ENCODE measurements at regions not wholly inside any gene's neighbourhood (a gene's known extent, or its start where the extent isn't known, plus 50 kb on each side); places are given as distances from the start of the nearest gene placed in this dataset.

GRCh38 chr14:101480022-101480746 is 81.1 kb upstream of the DIO3 start:
- DNase-seq (ENCODE audit: low spot score): no peak

GRCh38 chr14:101480747-101481530 is 80.4 kb upstream of the DIO3 start:
- no peak for DNase-seq (ENCODE audit: low spot score)
- TF ChIP-seq CTCF (IDR thresholded peaks at IDR 0.05; ENCODE audit: extremely low read depth, missing control alignments): no peak

More at GRCh38 chr14:101480022-101480746, 81.1 kb upstream of the DIO3 start:
- TF ChIP-seq CTCF (IDR thresholded peaks at IDR 0.05; ENCODE audit: extremely low read depth, missing control alignments): no peak

- no peak for DNase-seq (ENCODE audit: low spot score)
- TF ChIP-seq CTCF (IDR thresholded peaks at IDR 0.05; ENCODE audit: extremely low read depth, missing control alignments): no peak
Observed at GRCh38 chr14:101481557-101481956, 79.7 kb upstream of the DIO3 start.

GRCh38 chr14:101482066-101482465 is 79.2 kb upstream of the DIO3 start:
- no peak for DNase-seq (ENCODE audit: low spot score)
- no peak for TF ChIP-seq CTCF (IDR thresholded peaks at IDR 0.05; ENCODE audit: extremely low read depth, missing control alignments)

GRCh38 chr14:101483829-101484228 is 77.5 kb upstream of the DIO3 start:
- no peak for TF ChIP-seq CTCF (IDR thresholded peaks at IDR 0.05; ENCODE audit: extremely low read depth, missing control alignments)
- DNase-seq (ENCODE audit: low spot score): no peak

GRCh38 chr14:101489092-101489760 is 72.1 kb upstream of the DIO3 start:
- DNase-seq (ENCODE audit: low spot score): no peak
- no peak for TF ChIP-seq CTCF (IDR thresholded peaks at IDR 0.05; ENCODE audit: extremely low read depth, missing control alignments)

GRCh38 chr14:101490771-101491170 is 70.5 kb upstream of the DIO3 start:
- no peak for TF ChIP-seq CTCF (IDR thresholded peaks at IDR 0.05; ENCODE audit: extremely low read depth, missing control alignments)
- DNase-seq (ENCODE audit: low spot score): no peak

All from GM20000 (cell line).